OCI-LY7 (cell line): ENCODE measurements at regions not wholly inside any gene's neighbourhood (a gene's known extent, or its start where the extent isn't known, plus 50 kb on each side); places are given as distances from the start of the nearest gene placed in this dataset.

Source experiments
- BruUV-seq: library from RNA; stranded (reverse); fragments of 400-500 nt; replicated peaks from 2 replicates; lab custom pipeline; 2021; lab: Mats Ljungman, UMichigan
- CTCF ChIA-PET: fragments of 300-600 bp; sonication (Branson Sonifier 250); formaldehyde crosslinking; loops from one replicate; lab custom pipeline; 2022; ENCODE audit warnings: antibody characterized with exemption; ENCODE audit not compliant: unreplicated experiment; lab: Charles Lee
- POLR2A ChIA-PET: fragments of 300-600 bp; sonication (Branson Sonifier 250); formaldehyde crosslinking; loops from one replicate; lab custom pipeline; 2022; ENCODE audit warnings: antibody characterized with exemption; lab: Charles Lee
- DNase-seq: peaks from one replicate; pipeline ENCODE4 v3.0.0-alpha.2; 2015; ENCODE audit warnings: low spot score
- H2AFZ ChIP-seq: fragments of 200-600 bp; sonication (generic), shearing (Covaris generic); 2 replicates; pipeline ENCODE4 v1.6.1; 2014; ENCODE audit warnings: mild to moderate bottlenecking, antibody characterized with exemption, low read length, moderate library complexity
- H3K27ac ChIP-seq: fragments of 200-600 bp; sonication (generic); 2 replicates; pipeline ENCODE4 v1.5.1; 2014; ENCODE audit warnings: mixed run types, low read depth, mild to moderate bottlenecking, moderate library complexity, low read length, inconsistent platforms; ENCODE audit not compliant: poor library complexity, severe bottlenecking
- H3K36me3 ChIP-seq: fragments of 200-600 bp; sonication (generic); 2 replicates; pipeline ENCODE4 v1.6.1; 2014; ENCODE audit warnings: mild to moderate bottlenecking, antibody characterized with exemption, low read length, moderate library complexity, mixed read lengths; ENCODE audit not compliant: insufficient read depth
- H3K4me1 ChIP-seq: fragments of 200-600 bp; sonication (generic); 2 replicates; pipeline ENCODE4 v1.5.1; 2014; ENCODE audit warnings: mild to moderate bottlenecking, low read length; ENCODE audit not compliant: insufficient read depth, poor library complexity, severe bottlenecking
- H3K4me2 ChIP-seq: fragments of 200-600 bp; sonication (generic); 2 replicates; pipeline ENCODE4 v1.6.1; 2014; ENCODE audit warnings: mild to moderate bottlenecking, low read length
- H3K4me3 ChIP-seq: fragments of 200-600 bp; sonication (generic); 2 replicates; pipeline ENCODE4 v1.5.1; 2014; ENCODE audit warnings: mild to moderate bottlenecking, low read depth, low read length; ENCODE audit not compliant: poor library complexity, severe bottlenecking
- H3K79me2 ChIP-seq: fragments of 200-600 bp; sonication (generic); 2 replicates; pipeline ENCODE4 v1.6.1; 2016; ENCODE audit warnings: low read depth, mild to moderate bottlenecking, low read length, moderate library complexity, mixed read lengths; ENCODE audit not compliant: insufficient read depth
- H3K9me2 ChIP-seq: fragments of 200-600 bp; sonication (generic); 2 replicates; pipeline ENCODE4 v1.6.1; 2016; ENCODE audit warnings: mild to moderate bottlenecking, low read length, mixed read lengths; ENCODE audit not compliant: insufficient read depth
- H3K9me3 ChIP-seq: fragments of 200-600 bp; sonication (generic); 2 replicates; pipeline ENCODE4 v1.6.1; 2014; ENCODE audit warnings: mild to moderate bottlenecking, mixed run types, low read length, mixed read lengths
- H4K20me1 ChIP-seq: fragments of 200-600 bp; sonication (generic); 2 replicates; pipeline ENCODE4 v1.6.1; 2014; ENCODE audit warnings: mild to moderate bottlenecking, antibody characterized with exemption, low read length, moderate library complexity, mixed read lengths; ENCODE audit not compliant: insufficient read depth
- EZH2phosphoT487 ChIP-seq: fragments of 200-600 bp; sonication (generic); IDR thresholded peaks from 2 replicates; pipeline ENCODE4 v1.6.1; 2018; ENCODE audit warnings: low read depth, borderline replicate concordance, mild to moderate bottlenecking, mixed run types, antibody characterized with exemption, low read length, moderate library complexity, mixed read lengths
- intact Hi-C: fragments of 100-400 bp; cut with micrococcal nuclease; formaldehyde crosslinking; loops from one replicate; pipeline ENCODE4 v1.10.0; 2022; ENCODE audit not compliant: unreplicated experiment
- TF ChIP-seq, protein P1 (sequence below): fragments of 200-600 bp; sonication (generic); conservative IDR thresholded peaks from 2 replicates; pipeline ENCODE4 v1.5.1; 2014; ENCODE audit warnings: mild to moderate bottlenecking, antibody characterized with exemption, low read length, moderate library complexity, mixed read lengths

DNA sequence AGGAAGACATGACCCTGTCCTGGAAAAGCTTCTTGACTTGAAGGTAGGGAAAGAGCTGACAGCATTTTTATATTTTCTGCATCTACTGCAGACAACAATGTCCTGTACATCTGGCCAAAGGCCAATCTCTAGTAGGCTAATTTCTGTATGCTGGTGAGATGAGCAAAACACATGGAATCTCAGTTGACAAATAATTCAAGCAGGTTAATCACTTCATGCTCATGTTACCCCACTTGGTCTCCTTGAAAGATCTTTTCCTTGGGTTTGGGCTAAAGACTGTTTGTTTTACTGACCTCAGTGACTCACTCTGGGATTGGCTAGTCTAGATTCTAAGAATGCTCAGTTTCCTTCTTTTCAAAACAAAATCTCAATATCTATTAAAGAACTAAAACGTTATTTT, 298.8 kb downstream of the LMO7 start:
- no peaks in the 10 kb centered on the region for H3K4me1 ChIP-seq
- intact Hi-C loops, result no loop called here
- POLR2A ChIA-PET, result no interaction called here
- 0 out of 2 replicates have a peak, but pooled peaks cover 3% of the 10 kb centered on the region for H3K9me2 ChIP-seq
- H3K9me3 ChIP-seq, result no peaks in the 10 kb centered on the region
- H3K36me3 ChIP-seq, result no peaks in the 10 kb centered on the region
- BruUV-seq, result no TSS peak
- H3K4me3 ChIP-seq, result no peak overlapping the region
- no peak overlapping the region for H2AFZ ChIP-seq
- no peaks in the 10 kb centered on the region for H4K20me1 ChIP-seq
- H3K4me2 ChIP-seq, result no peak overlapping the region
- CTCF ChIA-PET, result no interaction called here
- H3K27ac ChIP-seq, result no peak overlapping the region
- TF ChIP-seq, protein P1, sequence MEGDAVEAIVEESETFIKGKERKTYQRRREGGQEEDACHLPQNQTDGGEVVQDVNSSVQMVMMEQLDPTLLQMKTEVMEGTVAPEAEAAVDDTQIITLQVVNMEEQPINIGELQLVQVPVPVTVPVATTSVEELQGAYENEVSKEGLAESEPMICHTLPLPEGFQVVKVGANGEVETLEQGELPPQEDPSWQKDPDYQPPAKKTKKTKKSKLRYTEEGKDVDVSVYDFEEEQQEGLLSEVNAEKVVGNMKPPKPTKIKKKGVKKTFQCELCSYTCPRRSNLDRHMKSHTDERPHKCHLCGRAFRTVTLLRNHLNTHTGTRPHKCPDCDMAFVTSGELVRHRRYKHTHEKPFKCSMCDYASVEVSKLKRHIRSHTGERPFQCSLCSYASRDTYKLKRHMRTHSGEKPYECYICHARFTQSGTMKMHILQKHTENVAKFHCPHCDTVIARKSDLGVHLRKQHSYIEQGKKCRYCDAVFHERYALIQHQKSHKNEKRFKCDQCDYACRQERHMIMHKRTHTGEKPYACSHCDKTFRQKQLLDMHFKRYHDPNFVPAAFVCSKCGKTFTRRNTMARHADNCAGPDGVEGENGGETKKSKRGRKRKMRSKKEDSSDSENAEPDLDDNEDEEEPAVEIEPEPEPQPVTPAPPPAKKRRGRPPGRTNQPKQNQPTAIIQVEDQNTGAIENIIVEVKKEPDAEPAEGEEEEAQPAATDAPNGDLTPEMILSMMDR, result no peak
- TF ChIP-seq EZH2phosphoT487, result no peak
- H3K79me2 ChIP-seq, result no peaks in the 10 kb centered on the region
- DNase-seq, result no peak

DNA sequence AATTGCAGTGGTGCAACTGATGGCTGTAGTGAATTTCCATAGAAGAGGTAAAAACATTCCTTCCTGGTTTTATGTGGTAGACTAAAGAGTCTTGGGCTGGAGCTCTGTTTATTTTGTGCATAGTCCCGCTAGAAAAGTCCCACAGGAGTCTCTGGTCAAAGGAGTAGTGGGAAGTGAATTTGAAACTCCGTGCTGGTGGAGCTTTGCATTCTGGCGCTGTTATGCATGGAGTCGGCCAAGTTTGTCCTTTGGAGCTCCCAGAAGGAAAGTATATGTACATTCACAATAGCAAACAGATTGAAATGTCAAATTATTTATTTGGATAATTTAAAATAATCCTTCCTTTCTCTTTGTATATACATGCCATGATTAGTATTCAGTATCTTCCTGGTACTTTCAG, 296.5 kb downstream of the LMO7 start:
- BruUV-seq, result no TSS peak
- Histone ChIP-seq H3K9me3 (no peaks in the 10 kb centered on the region), H3K27ac (no peak overlapping the region), H4K20me1 (no peaks in the 10 kb centered on the region), H3K4me1 (no peaks in the 10 kb centered on the region), H3K36me3 (no peaks in the 10 kb centered on the region), H3K4me2 (no peak overlapping the region), H3K79me2 (no peaks in the 10 kb centered on the region), H3K4me3 (no peak overlapping the region), H3K9me2 (0 out of 2 replicates have a peak, but pooled peaks cover 3% of the 10 kb centered on the region), H2AFZ (no peak overlapping the region)
- ChIA-PET POLR2A (no interaction called here), CTCF (no interaction called here)
- intact Hi-C loops, result no loop called here
- DNase-seq, result no peak
- TF ChIP-seq, protein P1, result no peak

DNA sequence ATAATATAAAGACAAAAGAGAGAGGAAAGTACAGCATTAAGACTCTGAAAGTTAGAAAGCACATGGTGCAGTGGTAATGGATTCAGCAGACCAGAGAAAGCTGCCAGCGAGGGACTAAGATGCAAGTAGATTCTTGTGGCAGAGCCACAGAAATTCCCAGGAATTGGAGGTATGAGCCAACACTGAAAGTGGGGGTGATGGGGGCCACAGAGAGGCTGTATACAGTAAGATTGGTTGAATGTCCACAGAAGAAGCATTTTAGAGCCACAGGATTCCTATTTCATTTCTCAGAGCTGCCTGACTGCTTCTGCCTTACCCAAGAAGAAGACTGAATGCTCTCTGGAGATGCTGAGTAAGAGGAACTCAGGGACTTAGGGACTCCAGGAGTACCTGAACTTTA, 295.0 kb downstream of the LMO7 start:
- Histone ChIP-seq H3K4me2 (no peak overlapping the region), H3K27ac (no peak overlapping the region), H3K4me3 (no peak overlapping the region), H3K79me2 (no peaks in the 10 kb centered on the region), H3K36me3 (no peaks in the 10 kb centered on the region), H3K9me2 (0 out of 2 replicates have a peak, but pooled peaks cover 3% of the 10 kb centered on the region), H3K4me1 (no peaks in the 10 kb centered on the region), H2AFZ (no peak overlapping the region), H3K9me3 (no peaks in the 10 kb centered on the region), H4K20me1 (no peaks in the 10 kb centered on the region)
- no TSS peak for BruUV-seq
- ChIA-PET POLR2A (no interaction called here), CTCF (no interaction called here)
- TF ChIP-seq EZH2phosphoT487, result no peak
- TF ChIP-seq, protein P1, result no peak
- intact Hi-C loops, result no loop called here
- DNase-seq, result no peak
